WTC11 (cell line): ENCODE measurements at regions not wholly inside any gene's neighbourhood (a gene's known extent, or its start where the extent isn't known, plus 50 kb on each side); places are given as distances from the start of the nearest gene placed in this dataset.
A peak's percentile ranks its signal among the peaks of the same experiment; 100 is the strongest.

Source experiments
- ATAC-seq: fragments of 200-7000 bp; cut with Tn5 transposase; 2 replicates; pipeline ENCODE4 v1.10.0; 2021; ENCODE audit warnings: mild to moderate bottlenecking, moderate library complexity
- CTCF ChIA-PET: fragments of 300-600 bp; sonication (Branson Sonifier 250); formaldehyde crosslinking; loops from one replicate; lab custom pipeline; 2021; ENCODE audit warnings: antibody characterized with exemption; lab: Charles Lee
- POLR2A ChIA-PET: fragments of 350-600 bp; sonication (Branson Sonifier 250); formaldehyde crosslinking; loops from one replicate; lab custom pipeline; 2021; ENCODE audit warnings: antibody characterized with exemption; lab: Charles Lee
- DNase-seq: peaks from one replicate; pipeline ENCODE4 v3.0.0; 2021; ENCODE audit warnings: low spot score
- H3K27ac Mint-ChIP-seq: 2 replicates; pipeline ENCODE4 v1.8.0; 2021; ENCODE audit warnings: mixed read lengths
- H3K27me3 Mint-ChIP-seq: 2 replicates; pipeline ENCODE4 v1.8.0; 2021; ENCODE audit warnings: low read depth, mild to moderate bottlenecking, moderate library complexity, mixed read lengths
- H3K36me3 Mint-ChIP-seq: 2 replicates; pipeline ENCODE4 v1.8.0; 2021; ENCODE audit warnings: mixed read lengths
- H3K4me1 Mint-ChIP-seq: 2 replicates; pipeline ENCODE4 v1.8.0; 2022; ENCODE audit warnings: mixed read lengths
- H3K4me3 Mint-ChIP-seq: 2 replicates; pipeline ENCODE4 v1.8.0; 2021; ENCODE audit warnings: mild to moderate bottlenecking, moderate library complexity, mixed read lengths
- H3K9me3 Mint-ChIP-seq: 2 replicates; pipeline ENCODE4 v1.8.0; 2021; ENCODE audit warnings: mixed read lengths
- ATF1 ChIP-seq: sonication (generic); formaldehyde crosslinking; IDR thresholded peaks from 2 replicates; pipeline ENCODE4 v1.8.1; 2023; ENCODE audit warnings: mild to moderate bottlenecking, moderate library complexity, missing genetic modification reagents
- ATF3 ChIP-seq: sonication (generic); formaldehyde crosslinking; conservative IDR thresholded peaks from 2 replicates; pipeline ENCODE4 v1.8.1; 2022; ENCODE audit warnings: mild to moderate bottlenecking, missing genetic modification reagents
- CBFB ChIP-seq: sonication (generic); formaldehyde crosslinking; IDR thresholded peaks from 2 replicates; pipeline ENCODE4 v1.8.1; 2022; ENCODE audit warnings: mild to moderate bottlenecking, low read depth, missing genetic modification reagents
- E2F1 ChIP-seq: sonication (generic); formaldehyde crosslinking; IDR thresholded peaks from 2 replicates; pipeline ENCODE4 v1.8.0; 2022; ENCODE audit warnings: mild to moderate bottlenecking, missing genetic modification reagents
- ERG ChIP-seq: fragments of 250-450 bp; sonication (Bioruptor Pico); IDR thresholded peaks from 2 replicates; pipeline ENCODE4 v1.8.0; 2021; ENCODE audit warnings: mild to moderate bottlenecking
- MLX ChIP-seq: sonication (generic); formaldehyde crosslinking; IDR thresholded peaks from 2 replicates; pipeline ENCODE4 v1.8.1; 2023; ENCODE audit warnings: mild to moderate bottlenecking, missing genetic modification reagents, moderate library complexity
- PRRX2 ChIP-seq: fragments of 250-450 bp; sonication (Bioruptor Pico); IDR thresholded peaks from 2 replicates; pipeline ENCODE4 v1.8.0; 2021; ENCODE audit warnings: mild to moderate bottlenecking
- TEAD4 ChIP-seq: sonication (generic); formaldehyde crosslinking; IDR thresholded peaks from 2 replicates; pipeline ENCODE4 v1.8.0; 2022; ENCODE audit warnings: mild to moderate bottlenecking, missing genetic modification reagents
- ZBTB21 ChIP-seq: sonication (generic); formaldehyde crosslinking; IDR thresholded peaks from 2 replicates; pipeline ENCODE4 v1.8.1; 2023; ENCODE audit warnings: mild to moderate bottlenecking, missing genetic modification reagents, borderline replicate concordance
- ZNF425 ChIP-seq: fragments of 250-450 bp; sonication (Bioruptor Pico); conservative IDR thresholded peaks from 2 replicates; pipeline ENCODE4 v1.9.0; 2021; ENCODE audit warnings: mild to moderate bottlenecking
- ZNF532 ChIP-seq: fragments of 250-450 bp; sonication (Bioruptor Pico); IDR thresholded peaks from 2 replicates; pipeline ENCODE4 v1.9.0; 2021; ENCODE audit warnings: mild to moderate bottlenecking, borderline replicate concordance
- TF ChIP-seq, protein P1 (sequence below): sonication (generic); formaldehyde crosslinking; IDR thresholded peaks from 2 replicates; pipeline ENCODE4 v1.8.0; 2022; ENCODE audit warnings: missing genetic modification reagents
- TF ChIP-seq, protein P2 (sequence below): sonication (generic); formaldehyde crosslinking; IDR thresholded peaks from 2 replicates; pipeline ENCODE4 v1.8.1; 2022; ENCODE audit warnings: mild to moderate bottlenecking, moderate library complexity, missing genetic modification reagents
- TF ChIP-seq, protein P3 (sequence below): sonication (generic); formaldehyde crosslinking; IDR thresholded peaks from 2 replicates; pipeline ENCODE4 v1.8.1; 2022; ENCODE audit warnings: missing genetic modification reagents, borderline replicate concordance

DNA sequence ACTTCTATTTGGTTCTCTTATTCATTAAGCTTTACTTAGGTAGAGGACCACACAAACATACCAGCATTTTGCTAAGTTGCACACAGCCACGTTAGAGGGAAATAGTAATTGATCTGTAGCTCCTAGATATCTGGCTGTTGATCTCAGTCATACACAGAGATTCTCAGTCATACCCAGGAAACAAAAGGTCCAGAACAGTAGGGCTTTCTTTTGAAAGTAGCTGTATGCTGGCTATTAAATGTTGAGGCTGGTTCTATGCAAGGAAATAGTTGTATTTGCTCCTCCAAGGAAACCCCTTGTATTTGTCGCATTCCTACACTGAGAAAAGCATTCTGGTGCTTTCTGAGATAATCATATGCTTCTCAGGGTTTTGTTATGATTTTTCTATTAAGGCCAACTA lies 523.8 kb downstream of the SOX2 start:
- ChIA-PET POLR2A (no interaction called here), CTCF (no interaction called here)
- Mint-ChIP-seq H3K36me3 (no peaks in the 10 kb centered on the region), H3K4me3 (no peak overlapping the region), H3K9me3 (no peaks in the 10 kb centered on the region), H3K4me1 (peaks cover 34% of the 10 kb centered on the region), H3K27me3 (no peaks in the 10 kb centered on the region), H3K27ac (no peak overlapping the region)
- ATAC-seq (no peak), DNase-seq (no peak)
- TF ChIP-seq, protein P1, sequence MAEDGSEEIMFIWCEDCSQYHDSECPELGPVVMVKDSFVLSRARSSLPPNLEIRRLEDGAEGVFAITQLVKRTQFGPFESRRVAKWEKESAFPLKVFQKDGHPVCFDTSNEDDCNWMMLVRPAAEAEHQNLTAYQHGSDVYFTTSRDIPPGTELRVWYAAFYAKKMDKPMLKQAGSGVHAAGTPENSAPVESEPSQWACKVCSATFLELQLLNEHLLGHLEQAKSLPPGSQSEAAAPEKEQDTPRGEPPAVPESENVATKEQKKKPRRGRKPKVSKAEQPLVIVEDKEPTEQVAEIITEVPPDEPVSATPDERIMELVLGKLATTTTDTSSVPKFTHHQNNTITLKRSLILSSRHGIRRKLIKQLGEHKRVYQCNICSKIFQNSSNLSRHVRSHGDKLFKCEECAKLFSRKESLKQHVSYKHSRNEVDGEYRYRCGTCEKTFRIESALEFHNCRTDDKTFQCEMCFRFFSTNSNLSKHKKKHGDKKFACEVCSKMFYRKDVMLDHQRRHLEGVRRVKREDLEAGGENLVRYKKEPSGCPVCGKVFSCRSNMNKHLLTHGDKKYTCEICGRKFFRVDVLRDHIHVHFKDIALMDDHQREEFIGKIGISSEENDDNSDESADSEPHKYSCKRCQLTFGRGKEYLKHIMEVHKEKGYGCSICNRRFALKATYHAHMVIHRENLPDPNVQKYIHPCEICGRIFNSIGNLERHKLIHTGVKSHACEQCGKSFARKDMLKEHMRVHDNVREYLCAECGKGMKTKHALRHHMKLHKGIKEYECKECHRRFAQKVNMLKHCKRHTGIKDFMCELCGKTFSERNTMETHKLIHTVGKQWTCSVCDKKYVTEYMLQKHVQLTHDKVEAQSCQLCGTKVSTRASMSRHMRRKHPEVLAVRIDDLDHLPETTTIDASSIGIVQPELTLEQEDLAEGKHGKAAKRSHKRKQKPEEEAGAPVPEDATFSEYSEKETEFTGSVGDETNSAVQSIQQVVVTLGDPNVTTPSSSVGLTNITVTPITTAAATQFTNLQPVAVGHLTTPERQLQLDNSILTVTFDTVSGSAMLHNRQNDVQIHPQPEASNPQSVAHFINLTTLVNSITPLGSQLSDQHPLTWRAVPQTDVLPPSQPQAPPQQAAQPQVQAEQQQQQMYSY (CRISPR knock-in tag), result no peak
- TF ChIP-seq CBFB (CRISPR knock-in tag), result no peak
- no peak for TF ChIP-seq ZNF532 (CRISPR knock-in tag)
- TF ChIP-seq, protein P2, sequence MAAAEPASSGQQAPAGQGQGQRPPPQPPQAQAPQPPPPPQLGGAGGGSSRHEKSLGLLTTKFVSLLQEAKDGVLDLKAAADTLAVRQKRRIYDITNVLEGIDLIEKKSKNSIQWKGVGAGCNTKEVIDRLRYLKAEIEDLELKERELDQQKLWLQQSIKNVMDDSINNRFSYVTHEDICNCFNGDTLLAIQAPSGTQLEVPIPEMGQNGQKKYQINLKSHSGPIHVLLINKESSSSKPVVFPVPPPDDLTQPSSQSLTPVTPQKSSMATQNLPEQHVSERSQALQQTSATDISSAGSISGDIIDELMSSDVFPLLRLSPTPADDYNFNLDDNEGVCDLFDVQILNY (CRISPR knock-in tag), result no peak
- TF ChIP-seq TEAD4 (CRISPR knock-in tag), result no peak
- TF ChIP-seq, protein P3, sequence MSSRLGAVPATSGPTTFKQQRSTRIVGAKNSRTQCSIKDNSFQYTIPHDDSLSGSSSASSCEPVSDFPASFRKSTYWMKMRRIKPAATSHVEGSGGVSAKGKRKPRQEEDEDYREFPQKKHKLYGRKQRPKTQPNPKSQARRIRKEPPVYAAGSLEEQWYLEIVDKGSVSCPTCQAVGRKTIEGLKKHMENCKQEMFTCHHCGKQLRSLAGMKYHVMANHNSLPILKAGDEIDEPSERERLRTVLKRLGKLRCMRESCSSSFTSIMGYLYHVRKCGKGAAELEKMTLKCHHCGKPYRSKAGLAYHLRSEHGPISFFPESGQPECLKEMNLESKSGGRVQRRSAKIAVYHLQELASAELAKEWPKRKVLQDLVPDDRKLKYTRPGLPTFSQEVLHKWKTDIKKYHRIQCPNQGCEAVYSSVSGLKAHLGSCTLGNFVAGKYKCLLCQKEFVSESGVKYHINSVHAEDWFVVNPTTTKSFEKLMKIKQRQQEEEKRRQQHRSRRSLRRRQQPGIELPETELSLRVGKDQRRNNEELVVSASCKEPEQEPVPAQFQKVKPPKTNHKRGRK (CRISPR knock-in tag), result no peak
- no peak for TF ChIP-seq PRRX2
- no peak for TF ChIP-seq MLX (CRISPR knock-in tag)
- no peak for TF ChIP-seq ZBTB21 (CRISPR knock-in tag)

DNA sequence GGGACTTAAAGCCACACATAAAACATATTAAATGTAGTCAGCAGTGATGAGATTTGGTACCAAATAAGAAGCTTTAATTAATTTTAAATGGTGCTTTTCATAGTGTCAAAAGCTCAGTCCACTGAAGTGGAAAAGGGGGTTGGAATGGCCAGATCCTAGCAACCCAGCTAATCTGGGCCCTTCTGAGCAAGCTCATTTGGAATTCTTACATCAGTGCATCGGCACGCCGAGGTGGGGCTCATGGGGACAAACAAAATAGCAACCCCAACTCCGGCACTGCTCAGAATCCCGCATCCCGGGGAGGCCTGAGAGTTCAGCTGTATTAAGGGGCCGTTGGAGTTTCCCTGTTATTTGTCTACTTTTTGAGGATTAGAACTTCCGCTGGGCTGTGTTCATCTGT lies 526.4 kb downstream of the SOX2 start:
- no peaks in the 10 kb centered on the region for H3K27me3 Mint-ChIP-seq
- peaks cover 20% of the 10 kb centered on the region for H3K4me1 Mint-ChIP-seq
- CTCF ChIA-PET, result interaction anchor here (0.5 to 1.0 kb wide), 3 partner anchors 26 to 379 kb away, joined by 3 to 6 read pairs (median 4); no protein-coding TSS in a partner anchor
- TF ChIP-seq CBFB (CRISPR knock-in tag) (no peak), E2F1 (CRISPR knock-in tag) (no peak), ERG (CRISPR knock-in tag) (no peak), ATF1 (no peak), ATF3 (CRISPR knock-in tag) (no peak), ZNF425 (CRISPR knock-in tag) (no peak)

More for the DNA sequence above, 526.4 kb downstream of the SOX2 start:
- peak; percentile 86 for ATAC-seq
- Mint-ChIP-seq H3K36me3 (no peaks in the 10 kb centered on the region), H3K9me3 (no peaks in the 10 kb centered on the region), H3K27ac (no peak overlapping the region), H3K4me3 (no peak overlapping the region)
- DNase-seq, result peak; percentile 36
- POLR2A ChIA-PET, result no interaction called here
